Activated CD8-positive, alpha-beta T cell treated with anti-CD3 and anti-CD28 coated beads for 36 hours (primary cell): ENCODE measurements at regions not wholly inside any gene's neighbourhood (a gene's known extent, or its start where the extent isn't known, plus 50 kb on each side); places are given as distances from the start of the nearest gene placed in this dataset.

Experiments used
- ATAC-seq: fragments of 200-7000 bp; cut with Tn5 transposase; one replicate; pipeline ENCODE4 v1.10.0; 2021; ENCODE audit warnings: mild to moderate bottlenecking, moderate library complexity
- CTCF ChIA-PET: fragments of 350-600 bp; sonication (Branson Sonifier 250); formaldehyde crosslinking; loops from one replicate; lab custom pipeline; 2021; ENCODE audit warnings: antibody characterized with exemption; lab: Charles Lee
- POLR2A ChIA-PET: fragments of 350-600 bp; sonication (Branson Sonifier 250); formaldehyde crosslinking; loops from one replicate; lab custom pipeline; 2021; ENCODE audit warnings: antibody characterized with exemption; lab: Charles Lee
- DNase-seq: peaks from one replicate; pipeline ENCODE4 v3.0.0-alpha.2; 2020
- H3K27ac Mint-ChIP-seq: one replicate; pipeline ENCODE4 v1.8.0; 2021; ENCODE audit warnings: mild to moderate bottlenecking, mixed read lengths
- H3K27me3 Mint-ChIP-seq: one replicate; pipeline ENCODE4 v1.8.0; 2021; ENCODE audit warnings: mixed read lengths
- H3K36me3 Mint-ChIP-seq: one replicate; pipeline ENCODE4 v1.8.0; 2021; ENCODE audit warnings: low read depth, mixed read lengths
- H3K4me1 Mint-ChIP-seq: one replicate; pipeline ENCODE4 v1.8.0; 2021; ENCODE audit warnings: low read depth, mixed read lengths
- H3K4me3 Mint-ChIP-seq: one replicate; pipeline ENCODE4 v1.8.0; 2021; ENCODE audit warnings: mild to moderate bottlenecking, moderate library complexity, mixed read lengths
- H3K9me3 Mint-ChIP-seq: one replicate; pipeline ENCODE4 v1.8.0; 2021; ENCODE audit warnings: mixed read lengths
- CTCF ChIP-seq: fragments of 200-600 bp; IDR thresholded peaks from one replicate; pipeline ENCODE4 v1.8.0; 2022; ENCODE audit warnings: antibody characterized with exemption, mild to moderate bottlenecking
- intact Hi-C: fragments of 100-400 bp; cut with micrococcal nuclease; formaldehyde crosslinking; loops from one replicate; pipeline ENCODE4 v1.10.0; 2022

GRCh38 chr14:47966076-47966810, 290.8 kb upstream of the MDGA2 start:
- POLR2A ChIA-PET, result no interaction called here
- Mint-ChIP-seq H3K27me3 (no peaks in the 10 kb centered on the region), H3K9me3 (no peaks in the 10 kb centered on the region), H3K4me3 (no peak overlapping the region), H3K27ac (no peak overlapping the region), H3K36me3 (no peaks in the 10 kb centered on the region), H3K4me1 (no peaks in the 10 kb centered on the region)
- intact Hi-C loops, result no loop called here
- no peak for ATAC-seq
- DNase-seq, result no peak
- no peak for TF ChIP-seq CTCF
- CTCF ChIA-PET, result no interaction called here

GRCh38 chr14:47961634-47962033, 286.2 kb upstream of the MDGA2 start:
- Mint-ChIP-seq H3K9me3 (no peaks in the 10 kb centered on the region), H3K36me3 (no peaks in the 10 kb centered on the region), H3K4me3 (no peak overlapping the region), H3K27me3 (no peaks in the 10 kb centered on the region), H3K27ac (no peak overlapping the region), H3K4me1 (no peaks in the 10 kb centered on the region)
- CTCF ChIA-PET, result no interaction called here
- intact Hi-C loops, result no loop called here
- no peak for TF ChIP-seq CTCF
- no peak for ATAC-seq
- DNase-seq, result no peak
- POLR2A ChIA-PET, result no interaction called here

GRCh38 chr14:47959740-47960139, 284.3 kb upstream of the MDGA2 start:
- no peaks in the 10 kb centered on the region for H3K9me3 Mint-ChIP-seq
- ATAC-seq, result no peak
- no peak overlapping the region for H3K4me3 Mint-ChIP-seq
- H3K36me3 Mint-ChIP-seq, result no peaks in the 10 kb centered on the region
- no peak overlapping the region for H3K27ac Mint-ChIP-seq
- TF ChIP-seq CTCF, result no peak
- no peak for DNase-seq
- H3K4me1 Mint-ChIP-seq, result no peaks in the 10 kb centered on the region
- intact Hi-C loops, result no loop called here
- POLR2A ChIA-PET, result no interaction called here
- CTCF ChIA-PET, result no interaction called here
- H3K27me3 Mint-ChIP-seq, result no peaks in the 10 kb centered on the region

DNA sequence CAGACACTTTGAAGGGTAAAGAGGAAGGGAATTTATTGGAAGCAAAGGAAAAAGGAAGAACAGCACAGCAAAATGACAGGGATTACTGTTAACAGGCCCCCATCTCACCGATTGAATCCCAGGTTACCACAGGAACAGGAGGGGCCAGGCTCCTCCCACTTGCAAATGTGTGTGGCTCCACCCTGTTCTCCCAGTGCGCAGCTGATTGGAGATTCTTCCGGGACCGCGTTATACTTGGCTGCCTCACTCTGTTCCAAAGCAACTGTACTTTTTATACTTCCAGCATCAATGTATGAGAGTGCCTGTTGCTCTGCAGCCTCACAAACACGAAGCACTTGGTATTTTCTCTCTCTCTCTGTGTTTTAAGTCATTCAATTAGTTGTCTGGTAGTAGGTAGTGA, 273.6 kb upstream of the MDGA2 start:
- Mint-ChIP-seq H3K9me3 (peaks cover 5% of the 10 kb centered on the region), H3K4me3 (no peak overlapping the region), H3K36me3 (no peaks in the 10 kb centered on the region), H3K4me1 (no peaks in the 10 kb centered on the region), H3K27me3 (no peaks in the 10 kb centered on the region), H3K27ac (no peak overlapping the region)
- CTCF ChIA-PET, result no interaction called here
- ATAC-seq (no peak), DNase-seq (no peak)
- POLR2A ChIA-PET, result no interaction called here
- no peak for TF ChIP-seq CTCF
- intact Hi-C loops, result no loop called here

GRCh38 chr14:47935332-47935731, 259.9 kb upstream of the MDGA2 start:
- no peak for TF ChIP-seq CTCF
- CTCF ChIA-PET, result no interaction called here
- Mint-ChIP-seq H3K36me3 (no peaks in the 10 kb centered on the region), H3K27ac (no peak overlapping the region), H3K4me1 (no peaks in the 10 kb centered on the region), H3K4me3 (no peak overlapping the region), H3K9me3 (no peaks in the 10 kb centered on the region), H3K27me3 (no peaks in the 10 kb centered on the region)
- intact Hi-C loops, result no loop called here
- no peak for DNase-seq
- POLR2A ChIA-PET, result no interaction called here
- ATAC-seq, result no peak
